ENCODE measurements at regions not wholly inside any gene's neighbourhood (a gene's known extent, or its start where the extent isn't known, plus 50 kb on each side); places are given as distances from the start of the nearest gene placed in this dataset.

- Histone ChIP-seq H3K9me3 (no peaks in the 10 kb centered on the region), H3K36me3 (no peaks in the 10 kb centered on the region), H3K27me3 (ENCODE audit: low read depth) (no peaks in the 10 kb centered on the region), H3K27ac (no peak overlapping the region), H3K4me1 (no peaks in the 10 kb centered on the region), H3K4me3 (no peak overlapping the region)
- DNase-seq (no peak), ATAC-seq (no peak)
- intact Hi-C loops (cut with DNase I) = no loop called here
- no peak for TF ChIP-seq CTCF (IDR thresholded peaks at IDR 0.05)
Observed at GRCh38 chr5:34542818-34543217, 113.3 kb upstream of the RAI14 start.

- H3K4me1 ChIP-seq = no peaks in the 10 kb centered on the region
- H3K9me3 ChIP-seq = no peaks in the 10 kb centered on the region
- ATAC-seq = no peak
- no peak overlapping the region for H3K4me3 ChIP-seq
- TF ChIP-seq CTCF (IDR thresholded peaks at IDR 0.05) = no peak
- H3K36me3 ChIP-seq = no peaks in the 10 kb centered on the region
- intact Hi-C loops (cut with DNase I) = no loop called here
- H3K27ac ChIP-seq = no peak overlapping the region
- DNase-seq = no peak
- H3K27me3 ChIP-seq (ENCODE audit: low read depth) = no peaks in the 10 kb centered on the region
Observed at GRCh38 chr5:34543687-34544086, 112.4 kb upstream of the RAI14 start.

- H3K9me3 ChIP-seq = no peaks in the 10 kb centered on the region
- no peak overlapping the region for H3K4me3 ChIP-seq
- no peaks in the 10 kb centered on the region for H3K4me1 ChIP-seq
- ATAC-seq = no peak
- no peak for DNase-seq
- no peak for TF ChIP-seq CTCF (IDR thresholded peaks at IDR 0.05)
- no peaks in the 10 kb centered on the region for H3K36me3 ChIP-seq
- intact Hi-C loops (cut with DNase I) = no loop called here
- H3K27ac ChIP-seq = no peak overlapping the region
- H3K27me3 ChIP-seq (ENCODE audit: low read depth) = no peaks in the 10 kb centered on the region
Observed at GRCh38 chr5:34544403-34544802, 111.7 kb upstream of the RAI14 start.

- Histone ChIP-seq H3K36me3 (no peaks in the 10 kb centered on the region), H3K4me3 (no peak overlapping the region), H3K4me1 (no peaks in the 10 kb centered on the region), H3K27ac (no peak overlapping the region), H3K27me3 (ENCODE audit: low read depth) (no peaks in the 10 kb centered on the region), H3K9me3 (no peaks in the 10 kb centered on the region)
- intact Hi-C loops (cut with DNase I) = no loop called here
- DNase-seq = no peak
- no peak for ATAC-seq
- TF ChIP-seq CTCF (IDR thresholded peaks at IDR 0.05) = no peak
Observed at GRCh38 chr5:34545164-34545563, 111.0 kb upstream of the RAI14 start.

- TF ChIP-seq CTCF (IDR thresholded peaks at IDR 0.05) = no peak
- no peak overlapping the region for H3K27ac ChIP-seq
- H3K36me3 ChIP-seq = no peaks in the 10 kb centered on the region
- ATAC-seq (no peak), DNase-seq (no peak)
- H3K4me1 ChIP-seq = no peaks in the 10 kb centered on the region
- intact Hi-C loops (cut with DNase I) = no loop called here
- no peak overlapping the region for H3K4me3 ChIP-seq
- no peaks in the 10 kb centered on the region for H3K27me3 ChIP-seq (ENCODE audit: low read depth)
- H3K9me3 ChIP-seq = no peaks in the 10 kb centered on the region
Observed at GRCh38 chr5:34545626-34546025, 110.5 kb upstream of the RAI14 start.
